ENCODE measurements at regions not wholly inside any gene's neighbourhood (a gene's known extent, or its start where the extent isn't known, plus 50 kb on each side); places are given as distances from the start of the nearest gene placed in this dataset.
A peak's percentile ranks its signal among the peaks of the same experiment; 100 is the strongest.

- DNase-seq (ENCODE audit: low read depth in 1 of 2, low spot score in 1 of 2): no peak
- in situ Hi-C loops (cut with HindIII; ENCODE audit: low pct_unique_long_range_greater_than_20kb, low sequenced_read_pairs): no loop called here
- TF ChIP-seq JUND (IDR thresholded peaks at IDR 0.05; ENCODE audit: low read depth): no peak
These were observed 124.0 kb upstream of the NCOR2 start for GRCh38 chr12:124691429-124691828.

GRCh38 chr12:124689631-124690030 is 122.2 kb upstream of the NCOR2 start:
- in situ Hi-C loops (cut with HindIII; ENCODE audit: low pct_unique_long_range_greater_than_20kb, low sequenced_read_pairs): no loop called here
- no peak for DNase-seq (ENCODE audit: low read depth in 1 of 2, low spot score in 1 of 2)
- no peak for TF ChIP-seq JUND (IDR thresholded peaks at IDR 0.05; ENCODE audit: low read depth)

GRCh38 chr12:124688356-124688992 is 121.1 kb upstream of the NCOR2 start:
- in situ Hi-C loops (cut with HindIII; ENCODE audit: low pct_unique_long_range_greater_than_20kb, low sequenced_read_pairs): no loop called here
- DNase-seq (ENCODE audit: low read depth in 1 of 2, low spot score in 1 of 2): no peak
- no peak for TF ChIP-seq JUND (IDR thresholded peaks at IDR 0.05; ENCODE audit: low read depth)

- TF ChIP-seq JUND (IDR thresholded peaks at IDR 0.05; ENCODE audit: low read depth): no peak
- DNase-seq (ENCODE audit: low read depth in 1 of 2, low spot score in 1 of 2): no peak
- in situ Hi-C loops (cut with HindIII; ENCODE audit: low pct_unique_long_range_greater_than_20kb, low sequenced_read_pairs): no loop called here
These were observed 120.5 kb upstream of the NCOR2 start for GRCh38 chr12:124687917-124688316.

DNA sequence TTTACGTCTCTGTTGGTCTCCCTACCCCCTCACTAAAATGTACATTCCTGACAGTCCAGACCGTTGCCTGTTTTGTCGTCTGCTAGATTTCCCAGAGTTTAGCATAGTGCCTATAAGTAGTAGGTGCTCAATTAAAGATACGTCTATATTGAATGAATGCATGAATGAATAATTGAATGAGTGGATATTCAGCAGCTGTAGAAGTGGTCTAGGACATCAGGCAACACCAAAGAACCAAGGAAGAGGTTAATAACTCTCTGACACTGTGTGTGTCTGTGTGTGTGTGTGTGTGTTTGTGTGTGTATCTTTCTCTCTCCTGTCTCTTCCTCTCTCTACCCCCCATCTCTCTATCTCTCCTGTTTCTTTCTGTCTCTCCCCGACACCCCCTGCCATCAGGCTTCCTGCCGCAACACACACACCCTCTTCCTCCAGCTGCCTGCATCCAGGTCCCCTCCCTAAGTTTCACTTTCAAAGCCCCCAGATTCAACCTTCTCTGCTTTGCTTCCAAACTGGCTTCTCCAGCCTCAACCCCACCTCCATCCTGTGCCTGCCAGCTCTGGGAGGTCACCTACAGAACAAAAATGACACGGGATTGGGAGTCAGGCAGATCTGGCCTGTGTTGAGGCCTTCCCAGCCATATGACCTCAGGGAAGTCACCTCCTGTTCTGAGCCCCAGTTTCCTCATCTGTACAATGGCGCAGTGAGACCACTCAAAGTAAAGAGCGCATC is 119.9 kb upstream of the NCOR2 start:
- in situ Hi-C loops (cut with HindIII; ENCODE audit: low pct_unique_long_range_greater_than_20kb, low sequenced_read_pairs): no loop called here
- no peak for DNase-seq (ENCODE audit: low read depth in 1 of 2, low spot score in 1 of 2)
- TF ChIP-seq JUND (IDR thresholded peaks at IDR 0.05; ENCODE audit: low read depth): no peak

- DNase-seq (ENCODE audit: low read depth in 1 of 2, low spot score in 1 of 2): peak in 1 of 2 experiments; percentile 58
- in situ Hi-C loops (cut with HindIII; ENCODE audit: low pct_unique_long_range_greater_than_20kb, low sequenced_read_pairs): no loop called here
- no peak for TF ChIP-seq JUND (IDR thresholded peaks at IDR 0.05; ENCODE audit: low read depth)
These were observed 119.2 kb upstream of the NCOR2 start for GRCh38 chr12:124686370-124687173.

DNA sequence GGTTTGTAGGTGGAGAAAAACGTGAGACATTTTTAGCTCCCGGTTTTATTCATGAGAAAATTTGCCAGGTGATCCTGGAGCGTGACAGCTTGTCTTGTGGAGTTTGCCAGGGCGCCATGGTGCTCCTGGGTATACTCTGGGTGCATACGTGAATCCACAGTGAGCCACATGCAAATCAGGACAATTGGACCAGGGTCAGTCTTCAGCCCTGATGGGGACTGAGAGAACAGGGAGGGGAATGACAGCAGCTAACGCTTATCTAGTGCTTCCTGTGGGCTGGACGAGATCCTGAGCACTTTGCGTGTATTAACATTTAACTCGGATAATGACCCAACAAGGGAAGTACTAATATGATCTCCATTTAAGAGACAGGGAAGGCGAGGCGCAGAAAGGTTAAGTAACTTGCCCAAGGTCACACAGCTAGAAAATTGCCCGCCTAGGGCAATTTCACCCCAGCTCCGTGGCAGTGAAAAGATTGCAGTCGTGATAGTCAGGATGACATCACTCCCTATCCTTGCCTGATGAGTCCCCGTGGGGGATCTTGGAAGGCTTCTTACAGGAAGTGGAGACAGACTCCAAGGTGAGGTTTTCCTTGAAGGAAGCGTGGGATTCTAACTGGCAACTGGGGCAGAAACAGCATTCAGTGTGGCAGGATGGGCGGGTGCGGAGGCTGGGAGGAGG is 118.4 kb upstream of the NCOR2 start:
- no peak for TF ChIP-seq JUND (IDR thresholded peaks at IDR 0.05; ENCODE audit: low read depth)
- peak in 1 of 2 experiments; percentile 41 for DNase-seq (ENCODE audit: low read depth in 1 of 2, low spot score in 1 of 2)
- in situ Hi-C loops (cut with HindIII; ENCODE audit: low pct_unique_long_range_greater_than_20kb, low sequenced_read_pairs): no loop called here

GRCh38 chr12:124684971-124685688 is 117.7 kb upstream of the NCOR2 start:
- in situ Hi-C loops (cut with HindIII; ENCODE audit: low pct_unique_long_range_greater_than_20kb, low sequenced_read_pairs): no loop called here

DNA sequence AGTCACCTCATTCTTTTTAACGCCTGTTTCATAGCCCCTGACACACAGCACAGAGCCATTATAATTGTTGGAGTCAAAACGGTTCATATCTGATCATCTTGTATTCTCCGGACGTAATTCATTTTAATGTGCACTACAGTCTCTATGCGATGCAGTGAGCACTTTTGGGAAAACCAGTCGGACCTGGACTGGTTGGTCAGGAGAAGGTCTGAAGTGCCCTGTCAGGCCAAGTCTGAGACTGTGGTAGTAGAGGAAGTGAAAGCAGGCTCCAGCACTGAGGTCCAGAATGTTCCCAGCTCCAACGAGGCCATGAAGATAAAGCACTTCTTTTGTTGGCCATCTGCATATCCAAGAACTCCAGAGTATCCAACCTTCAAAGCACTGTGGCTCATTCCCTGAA is 117.1 kb upstream of the NCOR2 start:
- in situ Hi-C loops (cut with HindIII; ENCODE audit: low pct_unique_long_range_greater_than_20kb, low sequenced_read_pairs): no loop called here
- DNase-seq (ENCODE audit: low read depth in 1 of 2, low spot score in 1 of 2): peak; percentile 58 to 81
- TF ChIP-seq JUND (IDR thresholded peaks at IDR 0.05; ENCODE audit: low read depth): no peak

More at GRCh38 chr12:124684971-124685688, 117.7 kb upstream of the NCOR2 start:
- no peak for TF ChIP-seq JUND (IDR thresholded peaks at IDR 0.05; ENCODE audit: low read depth)
- DNase-seq (ENCODE audit: low read depth in 1 of 2, low spot score in 1 of 2): no peak

GRCh38 chr12:124683152-124684124 is 116.0 kb upstream of the NCOR2 start:
- DNase-seq (ENCODE audit: low read depth in 1 of 2, low spot score in 1 of 2): no peak
- in situ Hi-C loops (cut with HindIII; ENCODE audit: low pct_unique_long_range_greater_than_20kb, low sequenced_read_pairs): no loop called here
- no peak for TF ChIP-seq JUND (IDR thresholded peaks at IDR 0.05; ENCODE audit: low read depth)
